Upper lobe of right lung (tissue), 1 donor: ENCODE measurements at regions not wholly inside any gene's neighbourhood (a gene's known extent, or its start where the extent isn't known, plus 50 kb on each side); places are given as distances from the start of the nearest gene placed in this dataset.

ENCODE experiments used
- ATAC-seq: fragments of 200-7000 bp; cut with Tn5 transposase; one replicate; pipeline ENCODE4 v1.9.1; 2020; ENCODE audit warnings: mild to moderate bottlenecking, moderate library complexity
- DNase-seq: peaks from one replicate; pipeline ENCODE4 v3.0.0-alpha.2; 2020
- H3K27ac ChIP-seq: fragments of 200-600 bp; one replicate; pipeline ENCODE4 v1.8.0; 2022
- H3K27me3 ChIP-seq: fragments of 200-600 bp; one replicate; pipeline ENCODE4 v1.8.0; 2022; ENCODE audit warnings: mild to moderate bottlenecking
- H3K36me3 ChIP-seq: fragments of 200-600 bp; one replicate; pipeline ENCODE4 v1.8.0; 2022
- H3K4me1 ChIP-seq: fragments of 200-600 bp; one replicate; pipeline ENCODE4 v1.8.0; 2022
- H3K4me3 ChIP-seq: fragments of 200-600 bp; one replicate; pipeline ENCODE4 v1.8.0; 2022; ENCODE audit warnings: mild to moderate bottlenecking
- H3K9me3 ChIP-seq: fragments of 200-600 bp; one replicate; pipeline ENCODE4 v1.8.0; 2022
- CTCF ChIP-seq: fragments of 200-600 bp; IDR thresholded peaks from one replicate; pipeline ENCODE4 v1.8.0; 2022; ENCODE audit warnings: antibody characterized with exemption
- intact Hi-C: fragments of 100-400 bp; cut with DNase I; formaldehyde crosslinking; loops from one replicate; pipeline ENCODE4 v1.11.0; 2022
- donor health status: DM: no; HTN: yes; CAD: no; lungs with severe emphysema.

- intact Hi-C loops, result loop anchor here (10.0 kb wide), 1 partner anchor 263 kb away; no protein-coding TSS in a partner anchor
- TF ChIP-seq CTCF, result no peak
- ATAC-seq (no peak), DNase-seq (no peak)
- H3K4me3 ChIP-seq, result no peak overlapping the region
- peaks cover 5% of the 10 kb centered on the region for H3K27me3 ChIP-seq
- H3K36me3 ChIP-seq, result no peaks in the 10 kb centered on the region
- H3K9me3 ChIP-seq, result no peaks in the 10 kb centered on the region
- H3K4me1 ChIP-seq, result no peaks in the 10 kb centered on the region
- no peak overlapping the region for H3K27ac ChIP-seq
These were observed 168.9 kb downstream of the SOCS6 start for GRCh38 chr18:70457788-70458187.

GRCh38 chr18:70457223-70457622 lies 168.4 kb downstream of the SOCS6 start:
- Histone ChIP-seq H3K9me3 (no peaks in the 10 kb centered on the region), H3K4me1 (no peaks in the 10 kb centered on the region), H3K27me3 (peaks cover 5% of the 10 kb centered on the region), H3K4me3 (no peak overlapping the region), H3K27ac (no peak overlapping the region), H3K36me3 (no peaks in the 10 kb centered on the region)
- ATAC-seq, result no peak
- no peak for DNase-seq
- intact Hi-C loops, result loop anchor here (10.0 kb wide), 1 partner anchor 262 kb away; no protein-coding TSS in a partner anchor
- no peak for TF ChIP-seq CTCF

GRCh38 chr18:70456376-70456775 lies 167.5 kb downstream of the SOCS6 start:
- DNase-seq (no peak), ATAC-seq (no peak)
- H3K4me1 ChIP-seq, result no peaks in the 10 kb centered on the region
- peaks cover 5% of the 10 kb centered on the region for H3K27me3 ChIP-seq
- no peak overlapping the region for H3K27ac ChIP-seq
- H3K4me3 ChIP-seq, result no peak overlapping the region
- no peaks in the 10 kb centered on the region for H3K9me3 ChIP-seq
- no peaks in the 10 kb centered on the region for H3K36me3 ChIP-seq
- intact Hi-C loops, result loop anchor here (10.0 kb wide), 1 partner anchor 262 kb away; no protein-coding TSS in a partner anchor
- no peak for TF ChIP-seq CTCF

DNA sequence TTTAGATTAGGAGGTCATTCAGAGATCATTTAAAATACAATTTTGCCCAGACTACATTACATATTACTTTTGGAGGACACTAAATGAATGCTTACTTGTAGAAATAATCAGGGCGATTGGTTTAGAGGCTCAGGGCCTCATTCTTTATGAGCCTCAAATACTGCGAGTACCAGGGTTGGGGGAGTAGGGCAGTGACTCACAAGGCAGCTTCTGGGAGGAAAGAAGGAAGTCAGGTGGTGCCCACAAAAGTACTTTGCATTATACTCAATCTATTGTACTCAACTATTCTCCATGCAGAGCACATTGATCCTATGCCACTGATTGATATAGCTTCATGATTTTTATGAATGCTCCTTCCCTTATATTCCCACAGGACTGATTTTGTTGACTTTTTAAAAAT lies 166.9 kb downstream of the SOCS6 start:
- intact Hi-C loops, result loop anchor here (10.0 kb wide), 1 partner anchor 261 kb away; no protein-coding TSS in a partner anchor
- DNase-seq (no peak), ATAC-seq (peak; percentile 29)
- Histone ChIP-seq H3K27me3 (peaks cover 5% of the 10 kb centered on the region), H3K36me3 (no peaks in the 10 kb centered on the region), H3K9me3 (no peaks in the 10 kb centered on the region), H3K4me1 (no peaks in the 10 kb centered on the region), H3K4me3 (no peak overlapping the region), H3K27ac (no peak overlapping the region)
- TF ChIP-seq CTCF, result no peak

- H3K9me3 ChIP-seq, result no peaks in the 10 kb centered on the region
- ATAC-seq (peak; percentile 87), DNase-seq (no peak)
- H3K36me3 ChIP-seq, result no peaks in the 10 kb centered on the region
- H3K27ac ChIP-seq, result no peak overlapping the region
- intact Hi-C loops, result loop anchor here (10.0 kb wide), 1 partner anchor 260 kb away; no protein-coding TSS in a partner anchor
- H3K4me3 ChIP-seq, result no peak overlapping the region
- peaks cover 5% of the 10 kb centered on the region for H3K27me3 ChIP-seq
- H3K4me1 ChIP-seq, result no peaks in the 10 kb centered on the region
- peak; percentile 81 for TF ChIP-seq CTCF
These were observed 166.0 kb downstream of the SOCS6 start for GRCh38 chr18:70454704-70455322.
